ENCODE measurements at regions not wholly inside any gene's neighbourhood (a gene's known extent, or its start where the extent isn't known, plus 50 kb on each side); places are given as distances from the start of the nearest gene placed in this dataset.

DNA sequence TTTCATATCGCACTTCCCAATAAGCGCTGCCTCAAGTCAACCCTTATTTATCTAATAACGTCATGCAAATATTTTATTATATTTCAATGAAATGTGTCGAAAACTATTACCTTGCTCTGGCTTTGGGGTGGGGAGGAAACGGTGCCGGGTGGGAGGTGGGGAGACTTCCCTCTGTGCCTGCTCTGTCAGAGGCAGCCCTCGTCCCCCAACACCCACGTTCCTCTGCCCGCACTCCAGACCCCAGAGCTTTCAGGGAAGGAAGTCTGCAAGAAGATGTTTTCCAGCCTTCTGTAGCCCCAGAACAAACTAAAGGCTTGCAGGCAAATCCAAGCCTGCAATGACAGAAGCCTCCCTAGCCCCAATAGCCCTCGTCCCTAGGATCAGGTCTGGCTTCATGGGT is 235.7 kb downstream of the BUD13 start:
- DNase-seq (ENCODE audit: low spot score): no peak
- Histone ChIP-seq H3K4me3 (replicated peaks in 1 of 3; ENCODE audit: insufficient read depth in 1 of 3, low read depth in 2 of 3, low read length in 3 of 3) (no peak overlapping the region), H3K27ac (ENCODE audit: extremely low read length, insufficient read depth, low read length) (no peak overlapping the region), H3K9ac (ENCODE audit: insufficient read depth, low read depth, low read length) (no peak overlapping the region), H3K79me2 (ENCODE audit: insufficient read depth, low read length) (no peaks in the 10 kb centered on the region), H3K9me3 (ENCODE audit: low read length) (no peaks in the 10 kb centered on the region), H2AFZ (ENCODE audit: low read length) (no peak overlapping the region), H3K4me1 (ENCODE audit: insufficient read depth, low read length) (no peaks in the 10 kb centered on the region), H3K4me2 (ENCODE audit: low read depth, low read length) (no peak overlapping the region), H3K27me3 (ENCODE audit: control insufficient read depth in 1 of 2, insufficient read depth in 2 of 2, low read length in 2 of 2) (peaks cover 0 to 2% of the 10 kb centered on the region in 2 experiments; a peak in 2 of 5 replicates), H3K36me3 (replicated peaks in 1 of 2; ENCODE audit: control insufficient read depth in 1 of 2, insufficient read depth in 2 of 2, low read length in 2 of 2) (no peaks in the 10 kb centered on the region), H4K20me1 (ENCODE audit: insufficient read depth, low read length) (no peaks in the 10 kb centered on the region)
- intact Hi-C loops (cut with micrococcal nuclease; ENCODE audit: unreplicated experiment) (no loop called here), in situ Hi-C loops (cut with HindIII; ENCODE audit: extremely low pct_ligation_motif_present, low pct_unique_long_range_greater_than_20kb) (no loop called here)
- CTCF ChIA-PET (ENCODE audit: low intra/inter-chr PET ratio, low total read pairs): no interaction called here
- 71% methylated on average over 10 of the region's 10 CpGs for WGBS (ENCODE audit: low lambda C conversion rate)
- POLR2A ChIA-PET: no interaction called here
- no peak for FAIRE-seq
- no peak for ATAC-seq
- BruUV-seq (replicated peaks): no TSS peak
- TF ChIP-seq MBD4 (IDR thresholded peaks at IDR 0.05; ENCODE audit: borderline replicate concordance, low read length): no peak
- TF ChIP-seq, protein P1, sequence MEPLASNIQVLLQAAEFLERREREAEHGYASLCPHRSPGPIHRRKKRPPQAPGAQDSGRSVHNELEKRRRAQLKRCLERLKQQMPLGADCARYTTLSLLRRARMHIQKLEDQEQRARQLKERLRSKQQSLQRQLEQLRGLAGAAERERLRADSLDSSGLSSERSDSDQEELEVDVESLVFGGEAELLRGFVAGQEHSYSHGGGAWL (CRISPR knock-in tag; IDR thresholded peaks at IDR 0.05): no peak
- TF ChIP-seq NONO (IDR thresholded peaks at IDR 0.05): no peak
- no peak for TF ChIP-seq NONO (CRISPR knock-in tag; conservative IDR thresholded peaks at IDR 0.05)
- no peak for TF ChIP-seq ZBTB34 (CRISPR knock-in tag; IDR thresholded peaks at IDR 0.05)
- no peak for TF ChIP-seq PLSCR1 (CRISPR knock-in tag; IDR thresholded peaks at IDR 0.05; ENCODE audit: borderline replicate concordance)
- no peak for TF ChIP-seq TCF12 (IDR thresholded peaks at IDR 0.05)
- TF ChIP-seq TCF12 (CRISPR knock-in tag; IDR thresholded peaks at IDR 0.05): no peak
- TF ChIP-seq ZBTB14 (CRISPR knock-in tag; IDR thresholded peaks at IDR 0.05): no peak
- TF ChIP-seq PHB2 (IDR thresholded peaks at IDR 0.05; ENCODE audit: partially characterized antibody): no peak
- no peak for TF ChIP-seq ZNF775 (CRISPR knock-in tag; IDR thresholded peaks at IDR 0.05; ENCODE audit: borderline replicate concordance)
- no peak for TF ChIP-seq FOXO4 (CRISPR knock-in tag; conservative IDR thresholded peaks at IDR 0.05)
- TF ChIP-seq ZNF800 (CRISPR knock-in tag; IDR thresholded peaks at IDR 0.05): no peak
- no peak for TF ChIP-seq GATAD2A (CRISPR knock-in tag; IDR thresholded peaks at IDR 0.05)
- TF ChIP-seq ZNF570 (CRISPR knock-in tag; IDR thresholded peaks at IDR 0.05; ENCODE audit: borderline replicate concordance): no peak
- TF ChIP-seq ZNF607 (CRISPR knock-in tag; IDR thresholded peaks at IDR 0.05; ENCODE audit: borderline replicate concordance): no peak
- TF ChIP-seq ZNF879 (CRISPR knock-in tag; IDR thresholded peaks at IDR 0.05): no peak
- no peak for TF ChIP-seq DMAP1 (CRISPR knock-in tag; IDR thresholded peaks at IDR 0.05)
- no peak for TF ChIP-seq ZNF639 (CRISPR knock-in tag; conservative IDR thresholded peaks at IDR 0.05)

Data from HepG2 (cell line).